Endothelial cell of hepatic sinusoid (primary cell): ENCODE measurements at regions not wholly inside any gene's neighbourhood (a gene's known extent, or its start where the extent isn't known, plus 50 kb on each side); places are given as distances from the start of the nearest gene placed in this dataset.
"Not testable (repeated sequence)": the region's sequence is repeated elsewhere in the genome, so short reads cannot be mapped to it uniquely, and the experiment has no call there.

Experiments
- in situ Hi-C: cut with HindIII; loops from 2 replicates; pipeline ENCODE4 v1.10.0; 2017; ENCODE audit warnings: low sequenced_read_pairs

- in situ Hi-C loops: no loop called here
Measured at GRCh38 chr3:150330174-150330573, 77.9 kb upstream of the TSC22D2 start.

GRCh38 chr3:150329408-150329807 lies 78.7 kb upstream of the TSC22D2 start:
- in situ Hi-C loops: no loop called here

- in situ Hi-C loops: no loop called here
Measured at GRCh38 chr3:150328654-150329040, 79.5 kb upstream of the TSC22D2 start.

GRCh38 chr3:150327678-150328653 lies 80.1 kb upstream of the TSC22D2 start:
- in situ Hi-C loops: no loop called here

GRCh38 chr3:150324788-150325187 lies 83.3 kb upstream of the TSC22D2 start:
- in situ Hi-C loops: no loop called here

- in situ Hi-C loops: no loop called here
Measured at GRCh38 chr3:150324245-150324644, 83.9 kb upstream of the TSC22D2 start.

- in situ Hi-C loops: no loop called here
Measured at GRCh38 chr3:150323770-150324169, 84.3 kb upstream of the TSC22D2 start.

- in situ Hi-C loops: not testable (repeated sequence)
Measured at GRCh38 chr3:150323091-150323490, 85.0 kb upstream of the TSC22D2 start.

- in situ Hi-C loops: not testable (repeated sequence)
Measured at GRCh38 chr3:150320971-150321370, 87.1 kb upstream of the TSC22D2 start.

- in situ Hi-C loops: no loop called here
Measured at GRCh38 chr3:150319900-150320299, 88.2 kb upstream of the TSC22D2 start.

GRCh38 chr3:150317469-150317868 lies 90.6 kb upstream of the TSC22D2 start:
- in situ Hi-C loops: no loop called here

- in situ Hi-C loops: no loop called here
Measured at GRCh38 chr3:150315721-150316120, 92.4 kb upstream of the TSC22D2 start.

GRCh38 chr3:150314248-150315004 lies 93.7 kb upstream of the TSC22D2 start:
- in situ Hi-C loops: no loop called here

GRCh38 chr3:150312018-150312657 lies 96.0 kb upstream of the TSC22D2 start:
- in situ Hi-C loops: no loop called here

GRCh38 chr3:150311156-150311555 lies 96.9 kb upstream of the TSC22D2 start:
- in situ Hi-C loops: no loop called here

GRCh38 chr3:150309557-150309956 lies 98.5 kb upstream of the TSC22D2 start:
- in situ Hi-C loops: no loop called here

- in situ Hi-C loops: no loop called here
Measured at GRCh38 chr3:150309257-150309542, 98.9 kb upstream of the TSC22D2 start.

- in situ Hi-C loops: no loop called here
Measured at GRCh38 chr3:150308481-150309256, 99.4 kb upstream of the TSC22D2 start.

GRCh38 chr3:150308037-150308319 lies 100.1 kb upstream of the TSC22D2 start:
- in situ Hi-C loops: no loop called here

- in situ Hi-C loops: no loop called here
Measured at GRCh38 chr3:150307311-150308036, 100.6 kb upstream of the TSC22D2 start.
